GM12872 (cell line): ENCODE measurements at regions not wholly inside any gene's neighbourhood (a gene's known extent, or its start where the extent isn't known, plus 50 kb on each side); places are given as distances from the start of the nearest gene placed in this dataset.

Experiments
- CTCF ChIP-seq: IDR thresholded peaks from 3 replicates; pipeline ENCODE4 v1.5.1; 2011; ENCODE audit warnings: low read depth, mild to moderate bottlenecking, low read length, moderate library complexity; ENCODE audit not compliant: insufficient read depth

GRCh38 chr6:50655848-50656453 is 57.4 kb upstream of the TFAP2D start:
- TF ChIP-seq CTCF: peak; percentile 56; the same call in 2 of the 3 replicates

GRCh38 chr6:50657513-50657912 is 55.8 kb upstream of the TFAP2D start:
- TF ChIP-seq CTCF: no peak

- TF ChIP-seq CTCF: no peak
Measured at GRCh38 chr6:50658561-50658960, 54.8 kb upstream of the TFAP2D start.

GRCh38 chr6:50661636-50662035 is 51.7 kb upstream of the TFAP2D start:
- TF ChIP-seq CTCF: no peak
